DLD1 (cell line): ENCODE measurements at regions not wholly inside any gene's neighbourhood (a gene's known extent, or its start where the extent isn't known, plus 50 kb on each side); places are given as distances from the start of the nearest gene placed in this dataset.

Source experiments
- in situ Hi-C: cut with HindIII; loops from 2 replicates; pipeline ENCODE4 v1.10.0; 2017; ENCODE audit warnings: low sequenced_read_pairs

DNA sequence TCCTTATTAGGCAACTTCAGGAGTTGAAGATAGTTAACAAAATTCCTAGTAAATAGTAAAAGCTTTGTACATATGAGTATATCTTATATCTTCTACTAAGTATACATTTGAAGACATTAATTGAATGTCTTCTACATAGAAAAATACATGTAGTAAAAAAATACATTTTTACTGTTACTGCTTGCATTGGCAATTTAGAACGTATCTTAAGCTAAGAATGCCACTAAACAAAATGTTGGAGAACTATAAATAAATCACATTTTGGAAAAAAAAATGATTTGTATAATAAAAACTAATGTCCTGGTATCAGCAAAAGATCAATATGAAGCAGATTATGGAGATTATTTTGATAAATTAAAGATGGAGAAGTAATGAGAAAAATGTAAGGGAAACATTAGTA, 434.2 kb upstream of the SLC8A1 start:
- in situ Hi-C loops, result no loop called here

DNA sequence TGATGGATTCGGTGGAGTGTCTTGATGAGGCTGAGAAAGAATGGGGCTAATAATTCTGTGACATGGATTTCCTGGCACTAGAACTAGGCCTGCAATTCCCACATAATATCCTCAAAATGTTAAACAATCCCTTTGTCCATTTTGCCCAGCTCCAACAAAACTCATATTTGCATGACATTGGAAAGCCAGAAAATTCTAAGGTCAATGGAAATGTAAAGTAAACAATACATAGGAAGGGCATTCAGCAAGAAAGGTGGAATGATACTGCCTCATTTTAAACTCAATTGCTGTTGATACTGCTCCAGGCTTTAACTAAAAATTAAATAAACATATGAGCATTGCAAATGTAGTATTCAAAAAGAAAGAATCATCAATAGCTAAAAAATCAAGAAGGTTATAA, 434.8 kb upstream of the SLC8A1 start:
- in situ Hi-C loops, result no loop called here

GRCh38 chr2:40896358-40896757, 444.5 kb upstream of the SLC8A1 start:
- in situ Hi-C loops, result no loop called here

DNA sequence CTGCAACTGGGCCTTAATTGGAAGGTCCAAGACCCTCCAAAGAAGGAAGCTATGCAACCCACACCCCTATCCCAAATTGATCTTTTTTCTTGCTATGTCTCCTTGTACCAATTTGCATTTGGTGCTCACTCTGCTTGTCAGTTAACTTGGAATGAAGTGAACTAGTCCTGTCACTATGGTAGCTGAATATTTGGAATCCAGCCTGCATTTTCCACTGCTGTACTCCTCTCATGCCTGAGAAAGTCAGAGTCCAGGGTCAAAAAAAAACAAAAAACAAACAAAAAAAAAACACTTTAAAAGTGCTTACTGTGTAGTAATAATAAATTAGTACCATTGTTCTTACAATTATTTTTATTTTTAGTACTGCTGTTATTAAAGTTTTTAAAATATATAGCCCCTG, 462.8 kb upstream of the SLC8A1 start:
- in situ Hi-C loops, result no loop called here

GRCh38 chr2:40915651-40916050, 463.8 kb upstream of the SLC8A1 start:
- in situ Hi-C loops, result no loop called here

- in situ Hi-C loops, result no loop called here
These were observed 483.5 kb upstream of the SLC8A1 start for GRCh38 chr2:40935349-40935748.

GRCh38 chr2:40937284-40937683, 485.4 kb upstream of the SLC8A1 start:
- in situ Hi-C loops, result no loop called here

DNA sequence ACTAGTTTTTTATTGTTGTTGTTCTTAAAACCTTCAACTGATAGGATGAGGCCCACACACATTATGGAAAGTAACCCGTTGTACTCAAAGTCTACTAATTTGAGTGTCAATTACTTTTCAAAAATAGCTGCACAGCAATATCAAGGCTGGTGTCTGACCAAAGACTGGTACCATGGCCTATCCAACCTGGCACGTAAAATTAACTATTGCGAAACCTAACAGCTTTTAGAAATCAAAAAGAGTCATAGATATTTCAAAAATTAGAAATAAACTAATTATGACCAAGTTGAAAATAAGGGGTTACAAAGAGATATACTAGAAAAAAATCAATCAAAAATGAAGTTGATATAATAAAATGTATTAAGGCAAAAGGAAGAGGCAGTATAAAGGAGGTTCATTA, 501.5 kb upstream of the SLC8A1 start:
- in situ Hi-C loops, result no loop called here

GRCh38 chr2:40955042-40955441, 503.2 kb upstream of the SLC8A1 start:
- in situ Hi-C loops, result no loop called here

DNA sequence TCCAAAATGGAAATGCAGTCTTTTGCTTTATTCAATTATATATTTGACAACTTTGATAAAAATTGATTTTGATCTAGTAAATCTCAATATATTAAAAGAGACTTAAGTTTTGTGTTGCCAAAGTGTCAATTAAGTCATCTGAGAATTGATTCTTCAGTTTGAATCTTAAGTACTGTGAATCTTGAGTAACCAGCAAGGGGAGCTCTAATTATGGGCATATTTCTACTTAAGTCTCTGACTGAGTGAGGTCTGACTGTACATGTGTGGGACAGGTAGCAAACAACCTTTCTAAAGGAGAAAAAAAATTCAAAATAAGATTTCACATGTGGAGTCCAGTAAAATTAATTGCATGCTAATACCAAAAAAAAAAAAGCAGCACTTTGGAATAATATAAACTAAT, 503.7 kb upstream of the SLC8A1 start:
- in situ Hi-C loops, result no loop called here

DNA sequence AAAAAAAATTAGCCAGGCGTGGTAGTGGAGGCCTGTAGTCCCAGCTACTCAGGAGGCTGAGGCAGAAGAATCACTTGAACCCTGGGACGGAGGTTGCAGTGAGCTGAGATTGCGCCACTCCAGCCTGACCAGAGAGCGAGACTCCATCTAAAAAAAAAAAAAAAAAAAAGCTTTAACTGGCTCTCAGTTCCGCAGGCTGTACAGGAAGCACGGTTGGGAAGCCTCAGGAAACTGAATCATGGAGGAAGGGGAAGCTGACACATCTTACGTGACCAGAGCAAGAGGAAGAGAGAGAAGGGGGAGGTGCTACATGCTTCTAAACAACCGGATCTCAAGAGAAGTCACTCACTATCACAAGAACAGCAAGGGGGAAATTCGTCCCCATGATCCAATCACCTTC, 505.6 kb upstream of the SLC8A1 start:
- in situ Hi-C loops, result no loop called here

GRCh38 chr2:40962026-40962425, 510.1 kb upstream of the SLC8A1 start:
- in situ Hi-C loops, result no loop called here

DNA sequence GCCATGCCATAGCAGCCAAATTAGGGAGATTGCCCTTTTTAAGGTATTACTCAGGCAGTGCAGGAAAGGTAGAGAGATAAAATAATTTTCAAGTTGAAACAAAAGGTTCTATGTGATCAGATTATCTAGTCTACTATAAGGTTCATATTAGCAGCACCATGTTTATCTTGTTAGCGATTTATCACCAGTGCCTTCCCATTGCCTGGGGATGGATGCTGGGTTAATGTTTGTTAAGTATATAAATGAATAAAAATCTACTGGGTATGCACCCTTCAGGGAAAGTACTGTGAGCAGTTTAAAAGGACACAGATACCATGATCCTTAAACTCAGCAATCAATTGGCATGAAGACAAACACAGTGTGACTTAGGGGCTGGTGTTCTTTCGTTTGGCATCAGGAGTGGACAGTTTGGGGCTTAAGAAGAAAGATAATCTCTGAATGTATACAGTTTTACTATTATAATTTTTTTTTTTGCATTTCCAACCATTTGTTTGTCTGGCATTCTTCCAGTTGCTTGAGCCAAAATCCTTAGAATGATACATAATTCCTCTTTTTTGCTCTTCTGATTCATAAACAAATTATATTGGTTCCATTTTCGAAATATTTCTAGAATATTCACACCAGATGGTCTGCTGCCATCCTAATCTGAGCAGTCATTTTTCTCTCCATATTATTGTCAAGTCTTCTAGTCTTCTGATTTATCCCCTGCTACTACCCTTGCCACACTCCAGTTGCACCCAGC, 512.8 kb upstream of the SLC8A1 start:
- in situ Hi-C loops, result no loop called here

DNA sequence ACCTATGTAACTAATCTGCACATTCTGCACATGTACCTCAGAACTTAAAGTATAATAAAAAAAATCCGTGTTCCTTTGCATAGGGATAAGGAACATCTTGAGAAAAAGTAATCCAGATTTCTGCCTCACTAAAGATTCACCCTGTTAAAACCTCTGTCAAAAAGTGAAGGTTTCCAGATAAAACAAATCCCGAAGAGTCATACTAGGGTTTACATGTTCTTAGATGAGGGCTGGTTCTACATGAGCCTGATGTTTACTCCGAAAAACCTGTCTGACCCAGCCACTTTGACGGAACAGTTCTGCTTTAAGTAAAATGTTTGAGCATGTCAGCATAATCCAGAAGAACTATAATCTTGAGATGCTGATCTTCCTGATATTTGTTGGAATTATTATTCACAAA, 515.6 kb upstream of the SLC8A1 start:
- in situ Hi-C loops, result no loop called here

DNA sequence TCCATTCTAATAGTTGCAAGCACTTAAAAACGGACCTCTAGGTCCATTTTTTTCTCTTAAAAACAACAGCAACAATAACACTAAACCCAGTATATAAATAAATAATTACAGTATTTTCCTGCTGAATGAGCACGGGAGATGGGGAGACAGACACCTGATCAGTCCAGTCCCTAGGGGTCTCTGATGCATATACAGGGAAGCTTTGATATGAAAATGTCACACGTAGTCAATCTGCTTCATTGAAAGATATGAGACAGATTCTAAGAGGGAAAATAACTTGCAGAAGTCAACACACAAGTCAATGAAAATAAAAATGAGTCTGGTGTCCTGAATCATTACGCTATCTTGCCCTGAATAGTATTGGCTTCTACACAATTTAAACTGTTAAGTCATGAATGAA, 523.3 kb upstream of the SLC8A1 start:
- in situ Hi-C loops, result no loop called here

DNA sequence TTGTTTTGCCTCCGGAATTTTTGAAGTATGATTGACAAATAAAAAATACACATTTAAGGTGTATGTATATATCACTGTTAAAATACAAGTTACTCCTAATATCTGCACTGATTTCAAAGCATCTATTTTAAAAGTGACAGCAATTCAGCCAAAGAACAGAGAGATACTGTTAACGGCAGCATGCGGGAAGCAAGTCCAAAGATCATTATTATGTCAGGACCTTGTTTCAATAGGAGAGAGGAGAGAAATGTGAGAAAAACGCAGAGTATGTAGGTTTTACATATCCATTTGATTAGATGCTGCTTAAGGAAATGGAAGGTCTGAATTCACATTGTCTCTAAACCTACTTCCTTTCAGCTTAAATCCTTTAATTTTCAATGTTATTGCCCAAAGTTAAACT, 545.5 kb upstream of the SLC8A1 start:
- in situ Hi-C loops, result no loop called here

DNA sequence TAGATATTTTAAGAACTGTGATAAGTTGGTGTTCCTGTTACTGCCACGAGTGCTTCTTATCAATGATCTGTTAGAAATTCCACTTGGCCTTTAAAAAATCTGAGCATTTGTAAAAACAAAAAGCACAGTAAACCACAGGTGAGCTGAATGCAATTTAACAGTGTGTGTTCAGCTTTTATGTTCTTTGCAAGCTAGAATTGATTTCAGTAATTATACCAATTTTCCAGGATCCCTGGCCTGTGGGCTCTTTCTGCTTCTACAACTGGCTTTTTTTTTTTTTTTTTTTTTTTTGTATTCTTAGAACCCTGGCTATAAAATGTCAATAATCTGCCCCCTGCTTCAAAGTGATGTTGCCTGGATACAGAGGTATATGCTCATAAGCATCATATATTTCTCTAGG, 548.5 kb upstream of the SLC8A1 start:
- in situ Hi-C loops, result no loop called here

GRCh38 chr2:41000906-41001305, 549.0 kb upstream of the SLC8A1 start:
- in situ Hi-C loops, result no loop called here

DNA sequence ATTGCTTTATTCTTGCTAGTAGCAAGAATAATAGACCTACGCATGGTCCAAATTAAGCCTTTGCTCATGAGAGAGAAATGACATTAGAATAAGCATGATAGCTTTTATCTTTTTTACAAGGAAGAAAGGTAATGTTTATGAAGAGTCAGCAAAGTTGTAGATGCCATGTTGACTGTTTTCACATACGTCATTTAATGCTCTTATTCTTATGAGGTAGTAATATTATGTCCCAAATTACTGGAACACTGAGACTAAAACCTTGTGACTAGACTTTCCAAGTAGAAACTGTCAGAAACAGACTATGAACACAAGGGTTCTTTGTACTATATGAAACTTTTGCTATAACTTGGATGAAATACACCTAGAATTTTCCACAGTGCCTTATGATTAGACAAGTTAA, 552.8 kb upstream of the SLC8A1 start:
- in situ Hi-C loops, result no loop called here

- in situ Hi-C loops, result no loop called here
These were observed 568.5 kb upstream of the SLC8A1 start for GRCh38 chr2:41020358-41020757.

- in situ Hi-C loops, result no loop called here
These were observed 572.9 kb upstream of the SLC8A1 start for GRCh38 chr2:41024816-41025215.

DNA sequence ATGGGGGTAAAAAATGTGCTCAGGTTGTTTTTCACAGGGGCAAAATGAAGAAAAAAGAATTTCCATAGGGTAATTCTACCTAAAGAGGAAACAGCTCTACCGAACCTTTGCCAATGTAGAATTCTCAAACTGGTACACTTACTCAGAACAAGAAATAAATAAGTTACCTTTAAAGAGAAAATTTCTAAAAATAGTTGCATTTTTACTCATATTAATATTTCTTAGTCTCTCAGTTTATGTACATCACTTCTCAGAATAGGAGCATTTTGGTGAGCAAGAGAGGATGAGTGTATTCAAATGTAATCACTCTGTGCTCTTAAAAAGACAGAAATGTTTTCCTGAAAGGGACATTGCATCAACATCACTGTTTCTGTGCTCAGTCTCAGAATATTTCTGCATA, 574.7 kb upstream of the SLC8A1 start:
- in situ Hi-C loops, result no loop called here

GRCh38 chr2:41027095-41027494, 575.2 kb upstream of the SLC8A1 start:
- in situ Hi-C loops, result no loop called here
